ENCODE measurements at regions not wholly inside any gene's neighbourhood (a gene's known extent, or its start where the extent isn't known, plus 50 kb on each side); places are given as distances from the start of the nearest gene placed in this dataset.

DNA sequence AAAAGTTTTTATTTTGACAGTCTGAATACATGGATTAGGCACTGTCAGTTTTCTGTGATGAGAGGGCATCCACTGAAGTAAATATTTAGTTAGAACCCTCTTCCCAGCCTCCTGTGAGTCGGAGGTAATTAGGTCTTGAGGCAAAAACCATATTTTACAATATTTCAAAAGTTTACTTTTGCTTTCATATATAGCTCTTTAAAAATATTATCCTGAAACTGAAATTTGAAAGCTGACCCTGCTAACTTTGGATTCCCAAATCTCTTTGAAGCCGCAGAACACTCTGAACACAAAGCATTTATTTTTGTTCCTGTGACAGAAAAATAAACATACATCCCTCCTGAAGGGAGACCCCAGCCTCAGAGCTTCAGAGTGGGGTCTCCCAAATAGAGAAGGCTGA, 317.4 kb downstream of the KIF20B start:
- TF ChIP-seq, protein P1, sequence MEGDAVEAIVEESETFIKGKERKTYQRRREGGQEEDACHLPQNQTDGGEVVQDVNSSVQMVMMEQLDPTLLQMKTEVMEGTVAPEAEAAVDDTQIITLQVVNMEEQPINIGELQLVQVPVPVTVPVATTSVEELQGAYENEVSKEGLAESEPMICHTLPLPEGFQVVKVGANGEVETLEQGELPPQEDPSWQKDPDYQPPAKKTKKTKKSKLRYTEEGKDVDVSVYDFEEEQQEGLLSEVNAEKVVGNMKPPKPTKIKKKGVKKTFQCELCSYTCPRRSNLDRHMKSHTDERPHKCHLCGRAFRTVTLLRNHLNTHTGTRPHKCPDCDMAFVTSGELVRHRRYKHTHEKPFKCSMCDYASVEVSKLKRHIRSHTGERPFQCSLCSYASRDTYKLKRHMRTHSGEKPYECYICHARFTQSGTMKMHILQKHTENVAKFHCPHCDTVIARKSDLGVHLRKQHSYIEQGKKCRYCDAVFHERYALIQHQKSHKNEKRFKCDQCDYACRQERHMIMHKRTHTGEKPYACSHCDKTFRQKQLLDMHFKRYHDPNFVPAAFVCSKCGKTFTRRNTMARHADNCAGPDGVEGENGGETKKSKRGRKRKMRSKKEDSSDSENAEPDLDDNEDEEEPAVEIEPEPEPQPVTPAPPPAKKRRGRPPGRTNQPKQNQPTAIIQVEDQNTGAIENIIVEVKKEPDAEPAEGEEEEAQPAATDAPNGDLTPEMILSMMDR (IDR thresholded peaks at IDR 0.05), result no peak
- TF ChIP-seq EZH2 (IDR thresholded peaks at IDR 0.05; ENCODE audit: borderline replicate concordance, insufficient read depth, low read depth, low read length, poor library complexity, severe bottlenecking), result no peak

Measured in B cell (primary cell).